RWPE1 (cell line): ENCODE measurements at regions not wholly inside any gene's neighbourhood (a gene's known extent, or its start where the extent isn't known, plus 50 kb on each side); places are given as distances from the start of the nearest gene placed in this dataset.

Source experiments
- CTCF ChIA-PET: fragments of 350-600 bp; sonication (Branson Sonifier 250); formaldehyde crosslinking; extraction: SDS; loops from one replicate; lab custom pipeline; 2021; lab: Yijun Ruan, JAX
- POLR2A ChIA-PET: fragments of 400-600 bp; formaldehyde crosslinking; extraction: SDS; loops from one replicate; lab custom pipeline; 2020; ENCODE audit warnings: antibody characterized with exemption; ENCODE audit not compliant: low non-redundant PET; lab: Yijun Ruan, JAX
- DNase-seq: peaks from one replicate; pipeline ENCODE4 v3.0.0; 2012; ENCODE audit warnings: low spot score
- H3K27ac ChIP-seq: fragments of 450-650 bp; 2 replicates; pipeline ENCODE4 v1.5.1; 2017
- CTCF ChIP-seq: fragments of 450-650 bp; conservative IDR thresholded peaks from 2 replicates; pipeline ENCODE4 v1.5.1; 2017; ENCODE audit warnings: low read depth, mild to moderate bottlenecking

GRCh38 chr5:121525706-121526105, 326.0 kb upstream of the FTMT start:
- no peak overlapping the region for H3K27ac ChIP-seq
- ChIA-PET CTCF (no interaction called here), POLR2A (no interaction called here)
- no peak for DNase-seq
- no peak for TF ChIP-seq CTCF

- POLR2A ChIA-PET: no interaction called here
- H3K27ac ChIP-seq: no peak overlapping the region
- CTCF ChIA-PET: interaction anchor here (0.6 kb wide), 1 partner anchor 817 kb away, joined by 3 read pairs; no protein-coding TSS in a partner anchor
- no peak for DNase-seq
- TF ChIP-seq CTCF: no peak
Measured at GRCh38 chr5:121526908-121527307, 324.8 kb upstream of the FTMT start.

- H3K27ac ChIP-seq: no peak overlapping the region
- TF ChIP-seq CTCF: no peak
- no peak for DNase-seq
- CTCF ChIA-PET: interaction anchor here (0.6 kb wide), 1 partner anchor 577 kb away, joined by 3 read pairs; no protein-coding TSS in a partner anchor
- POLR2A ChIA-PET: no interaction called here
Measured at GRCh38 chr5:121533814-121534213, 317.9 kb upstream of the FTMT start.

GRCh38 chr5:121550989-121551388, 300.7 kb upstream of the FTMT start:
- TF ChIP-seq CTCF: no peak
- POLR2A ChIA-PET: no interaction called here
- no peak overlapping the region for H3K27ac ChIP-seq
- CTCF ChIA-PET: no interaction called here
- DNase-seq: no peak

- no peak for DNase-seq
- no peak overlapping the region for H3K27ac ChIP-seq
- CTCF ChIA-PET: no interaction called here
- POLR2A ChIA-PET: no interaction called here
- no peak for TF ChIP-seq CTCF
Measured at GRCh38 chr5:121559832-121560231, 291.9 kb upstream of the FTMT start.

GRCh38 chr5:121572061-121572460, 279.6 kb upstream of the FTMT start:
- ChIA-PET CTCF (interaction anchor here (0.6 kb wide), 1 partner anchor 67 kb away, joined by 4 read pairs; no protein-coding TSS in a partner anchor), POLR2A (no interaction called here)
- no peak for DNase-seq
- no peak for TF ChIP-seq CTCF
- H3K27ac ChIP-seq: no peak overlapping the region
